Transverse colon (tissue), 4 donors: ENCODE measurements at regions not wholly inside any gene's neighbourhood (a gene's known extent, or its start where the extent isn't known, plus 50 kb on each side); places are given as distances from the start of the nearest gene placed in this dataset.

Experiments used
- DNase-seq: peaks from one replicate; pipeline ENCODE4 v3.0.0-alpha.2; 2019
- H3K27ac ChIP-seq, 4 donors: fragments of 200-600 bp; sonication (generic); 2 replicates each; pipeline ENCODE4 v1.5.1; 2016 to 2018; ENCODE audit warnings: inconsistent platforms in 4 of 4
- H3K27me3 ChIP-seq: fragments of 200-600 bp; sonication (generic); 2 replicates; pipeline ENCODE4 v1.5.1; 2017; ENCODE audit warnings: inconsistent platforms
- H3K36me3 ChIP-seq, 4 donors: fragments of 200-600 bp; sonication (generic); 2 replicates each; pipeline ENCODE4 v1.5.1; 2017 to 2019; ENCODE audit warnings: inconsistent platforms in 4 of 4
- H3K4me1 ChIP-seq, 4 donors: fragments of 200-600 bp; sonication (generic); 2 replicates each; pipeline ENCODE4 v1.5.1; 2017 to 2020; ENCODE audit warnings: inconsistent platforms in 4 of 4
- H3K4me3 ChIP-seq, 4 donors: fragments of 200-600 bp; sonication (generic); 1 replicate in 1 of 4; 2 replicates in 3 of 4; pipeline versions ENCODE4 v1.5.1 to v1.6.1; 2017 to 2019; ENCODE audit warnings: inconsistent platforms in 4 of 4
- H3K9me3 ChIP-seq, 2 donors: fragments of 200-600 bp; sonication (generic); 2 replicates each; pipeline ENCODE4 v1.5.1; 2017 to 2019; ENCODE audit warnings: inconsistent platforms in 2 of 2
- CTCF ChIP-seq, 5 experiments: fragments of 200-600 bp in 3 of 5; fragments of 450-650 bp in 2 of 5; sonication (generic) in 3 of 5; IDR thresholded peaks; 1 replicate in 2 of 5; 2 replicates in 3 of 5; pipeline ENCODE4 v1.5.1; 2016 to 2017; ENCODE audit warnings: antibody characterized with exemption in 5 of 5, inconsistent platforms in 3 of 5, mild to moderate bottlenecking in 2 of 5, moderate library complexity in 1 of 5
- EP300 ChIP-seq: sonication (generic); formaldehyde crosslinking; IDR thresholded peaks from one replicate; pipeline ENCODE4 v1.6.1; 2017; ENCODE audit warnings: antibody characterized with exemption, low read depth
- POLR2A ChIP-seq: fragments of 450-650 bp; IDR thresholded peaks from one replicate; pipeline ENCODE4 v1.6.1; 2016; ENCODE audit warnings: antibody characterized with exemption, mild to moderate bottlenecking, moderate library complexity
- POLR2AphosphoS5 ChIP-seq, 3 donors: sonication (generic); formaldehyde crosslinking; IDR thresholded peaks; one replicate each; pipeline ENCODE4 v1.6.1; 2016; ENCODE audit warnings: antibody characterized with exemption in 3 of 3
- WGBS, 2 donors: methylation state at CpG; one replicate each; pipeline ENCODE4 v1.1.5; 2018; ENCODE audit warnings: low coverage in 1 of 2; 5-methylcytosine and 5-hydroxymethylcytosine counted together
- in situ Hi-C, 4 donors: fragments of 200-750 bp; cut with MboI; loops; one replicate each; pipeline versions ENCODE4 v1.15.0 to v1.15.1; 2017; ENCODE audit warnings: low sequenced_read_pairs in 3 of 4, low pct_ligation_motif_present in 1 of 4, low pct_unique_long_range_greater_than_20kb in 1 of 4
- intact Hi-C: fragments of 100-400 bp; cut with DNase I; formaldehyde crosslinking; loops from one replicate; pipeline ENCODE4 v1.15.1; 2023; ENCODE audit warnings: low total_unique reads

GRCh38 chr4:59037812-59038211, 1927.6 kb upstream of the IGFBP7 start:
- 71 to 73% methylated on average over 1 of the region's 1 CpG for WGBS, 2 donors
- no peak for DNase-seq

GRCh38 chr4:59039046-59039445, 1928.9 kb upstream of the IGFBP7 start:
- Histone ChIP-seq H3K27me3 (no peaks in the 10 kb centered on the region), H3K4me1 (no peaks in the 10 kb centered on the region), H3K4me3 (no peak overlapping the region), H3K36me3 (no peaks in the 10 kb centered on the region), H3K27ac (no peak overlapping the region), H3K9me3 (no peaks in the 10 kb centered on the region)
- WGBS, 2 donors = 94 to 96% methylated on average over 6 of the region's 6 CpGs
- DNase-seq = no peak
- intact Hi-C loops = no loop called here
- in situ Hi-C loops = no loop called here
- TF ChIP-seq CTCF (IDR thresholded peaks at IDR 0.05) (no peak), POLR2AphosphoS5 (IDR thresholded peaks at IDR 0.05) (no peak), EP300 (no peak), POLR2A (no peak)

More at GRCh38 chr4:59037812-59038211, 1927.6 kb upstream of the IGFBP7 start:
- TF ChIP-seq CTCF (IDR thresholded peaks at IDR 0.05) (no peak), EP300 (no peak), POLR2A (no peak), POLR2AphosphoS5 (IDR thresholded peaks at IDR 0.05) (no peak)
- Histone ChIP-seq H3K27me3 (no peaks in the 10 kb centered on the region), H3K4me1 (no peaks in the 10 kb centered on the region), H3K36me3 (no peaks in the 10 kb centered on the region), H3K4me3 (no peak overlapping the region), H3K9me3 (no peaks in the 10 kb centered on the region), H3K27ac (no peak overlapping the region)
- intact Hi-C loops = no loop called here
- in situ Hi-C loops = no loop called here

GRCh38 chr4:59044286-59044900, 1934.2 kb upstream of the IGFBP7 start:
- WGBS, 2 donors = 50 to 62% methylated on average over 5 of the region's 5 CpGs
- H3K27ac ChIP-seq = no peak overlapping the region
- no peak overlapping the region for H3K4me3 ChIP-seq
- no peaks in the 10 kb centered on the region for H3K4me1 ChIP-seq
- no peak for DNase-seq
- no peaks in the 10 kb centered on the region for H3K27me3 ChIP-seq
- TF ChIP-seq POLR2A (no peak), POLR2AphosphoS5 (IDR thresholded peaks at IDR 0.05) (no peak)
- intact Hi-C loops = no loop called here
- in situ Hi-C loops = no loop called here
- H3K36me3 ChIP-seq = no peaks in the 10 kb centered on the region
- H3K9me3 ChIP-seq = no peaks in the 10 kb centered on the region

- H3K27me3 ChIP-seq = no peaks in the 10 kb centered on the region
- H3K9me3 ChIP-seq = no peaks in the 10 kb centered on the region
- no peaks in the 10 kb centered on the region for H3K4me1 ChIP-seq
- DNase-seq = no peak
- no peak overlapping the region for H3K4me3 ChIP-seq
- WGBS, 2 donors = 52 to 53% methylated on average over 1 of the region's 1 CpG
- H3K36me3 ChIP-seq = no peaks in the 10 kb centered on the region
- no peak overlapping the region for H3K27ac ChIP-seq
- in situ Hi-C loops = no loop called here
- TF ChIP-seq EP300 = no peak
- no peak for TF ChIP-seq POLR2A
- no peak for TF ChIP-seq POLR2AphosphoS5 (IDR thresholded peaks at IDR 0.05)
- TF ChIP-seq CTCF (IDR thresholded peaks at IDR 0.05) = no peak
- intact Hi-C loops = no loop called here
These were observed 1943.9 kb upstream of the IGFBP7 start for GRCh38 chr4:59054086-59054485.

GRCh38 chr4:59057804-59058203, 1947.6 kb upstream of the IGFBP7 start:
- intact Hi-C loops (no loop called here), in situ Hi-C loops (no loop called here)
- H3K9me3 ChIP-seq = no peaks in the 10 kb centered on the region
- no peak overlapping the region for H3K4me3 ChIP-seq
- H3K27ac ChIP-seq = no peak overlapping the region
- 63 to 66% methylated on average over 2 of the region's 2 CpGs for WGBS, 2 donors
- DNase-seq = no peak
- no peaks in the 10 kb centered on the region for H3K4me1 ChIP-seq
- no peaks in the 10 kb centered on the region for H3K27me3 ChIP-seq
- H3K36me3 ChIP-seq = no peaks in the 10 kb centered on the region
- TF ChIP-seq POLR2AphosphoS5 (IDR thresholded peaks at IDR 0.05) (no peak), POLR2A (no peak), EP300 (no peak), CTCF (IDR thresholded peaks at IDR 0.05) (no peak)
